BLaER1 (cell line): ENCODE measurements at regions not wholly inside any gene's neighbourhood (a gene's known extent, or its start where the extent isn't known, plus 50 kb on each side); places are given as distances from the start of the nearest gene placed in this dataset.

Experiments
- H3K27ac ChIP-seq: shearing (Covaris generic); formaldehyde crosslinking; 2 replicates; pipeline ENCODE4 v1.8.1; 2022
- H3K27me3 ChIP-seq: shearing (Covaris generic); formaldehyde crosslinking; 2 replicates; pipeline ENCODE4 v1.8.1; 2022
- H3K36me3 ChIP-seq: shearing (Covaris generic); formaldehyde crosslinking; 2 replicates; pipeline ENCODE4 v1.8.1; 2022
- H3K4me1 ChIP-seq: shearing (Covaris generic); formaldehyde crosslinking; 2 replicates; pipeline ENCODE4 v1.8.1; 2022
- H3K4me2 ChIP-seq: shearing (Covaris generic); formaldehyde crosslinking; 2 replicates; pipeline ENCODE4 v1.8.1; 2022
- H3K4me3 ChIP-seq: shearing (Covaris generic); formaldehyde crosslinking; 2 replicates; pipeline ENCODE4 v1.8.1; 2022
- H3K9ac ChIP-seq: shearing (Covaris generic); formaldehyde crosslinking; 2 replicates; pipeline ENCODE4 v1.8.1; 2022
- H3K9me3 ChIP-seq: shearing (Covaris generic); formaldehyde crosslinking; 2 replicates; pipeline ENCODE4 v1.8.1; 2022
- H4K20me1 ChIP-seq: shearing (Covaris generic); formaldehyde crosslinking; 2 replicates; pipeline ENCODE4 v1.8.1; 2022
- Cebpa-rat ChIP-seq: shearing (Covaris generic); IDR thresholded peaks from 2 replicates; pipeline ENCODE4 v1.8.1; 2022

DNA sequence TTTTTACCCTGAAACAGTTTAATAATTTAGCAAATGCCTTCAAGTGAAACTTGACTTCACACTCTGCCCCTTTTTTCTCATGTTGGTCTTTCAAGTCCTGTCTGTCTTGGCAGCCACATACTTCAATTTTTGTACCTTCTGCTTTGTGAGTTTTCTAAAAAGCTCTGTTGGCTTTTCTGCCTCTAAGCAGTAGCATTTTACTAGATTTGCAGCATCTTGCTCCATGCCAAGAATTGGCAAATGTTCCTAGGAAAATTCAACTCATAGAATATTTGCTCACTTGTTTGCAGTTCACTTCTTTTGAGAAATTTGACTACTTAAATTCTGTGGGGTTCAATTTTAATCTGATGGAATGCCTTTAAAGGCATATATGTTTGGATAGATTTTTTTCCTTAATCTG, 59.2 kb downstream of the FAM47A start:
- no peak overlapping the region for H3K9ac ChIP-seq
- no peaks in the 10 kb centered on the region for H3K9me3 ChIP-seq
- no peak overlapping the region for H3K4me2 ChIP-seq
- no peaks in the 10 kb centered on the region for H3K4me1 ChIP-seq
- H3K36me3 ChIP-seq = no peaks in the 10 kb centered on the region
- peaks cover 53% of the 10 kb centered on the region for H3K27me3 ChIP-seq
- H3K27ac ChIP-seq = no peak overlapping the region
- TF ChIP-seq Cebpa-rat = no peak
- H3K4me3 ChIP-seq = no peak overlapping the region
- H4K20me1 ChIP-seq = no peaks in the 10 kb centered on the region

DNA sequence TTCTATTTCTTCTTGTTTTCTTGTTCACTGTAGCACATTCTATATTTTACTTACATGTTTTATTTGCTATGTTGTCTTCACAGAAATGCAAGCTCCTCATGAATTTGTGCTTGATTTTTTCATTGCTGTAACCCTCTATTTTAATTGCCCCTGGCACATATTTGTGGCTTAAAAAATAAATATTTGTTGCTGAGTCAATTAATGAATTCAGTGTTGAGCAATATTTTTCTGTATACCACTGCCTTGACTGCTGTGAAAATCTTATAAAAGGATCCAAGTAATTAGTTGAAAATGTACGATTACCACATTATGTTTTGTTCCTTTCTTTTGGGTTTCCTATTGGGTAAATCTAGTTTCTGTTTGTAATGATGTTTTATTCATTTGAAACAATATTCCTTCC, 68.5 kb downstream of the FAM47A start:
- Histone ChIP-seq H4K20me1 (no peaks in the 10 kb centered on the region; the same call in 1 of the 2 replicates), H3K4me3 (no peak overlapping the region), H3K27ac (no peak overlapping the region), H3K36me3 (no peaks in the 10 kb centered on the region), H3K4me1 (no peaks in the 10 kb centered on the region), H3K9ac (no peak overlapping the region), H3K9me3 (no peaks in the 10 kb centered on the region), H3K27me3 (peaks cover 73% of the 10 kb centered on the region), H3K4me2 (no peak overlapping the region)
- no peak for TF ChIP-seq Cebpa-rat

DNA sequence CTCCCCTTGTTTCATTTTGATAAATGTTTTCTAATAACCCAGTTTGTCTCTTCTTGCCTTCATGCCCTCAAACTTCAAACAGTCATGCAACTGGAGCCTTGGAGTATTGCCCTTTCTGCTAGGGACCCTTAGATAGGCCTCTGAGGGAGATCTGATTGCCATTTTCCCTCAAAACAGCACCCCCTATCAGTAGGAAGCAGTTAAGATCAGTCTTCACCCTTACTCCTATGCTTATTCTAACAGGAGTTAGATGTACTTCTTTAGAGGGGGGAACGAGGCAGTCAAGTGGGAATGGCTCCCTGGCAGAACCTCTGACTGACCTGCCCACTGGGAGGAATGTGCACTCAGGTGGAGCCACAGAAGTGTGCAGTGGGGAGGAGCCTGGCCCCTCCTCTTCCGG, 74.1 kb downstream of the FAM47A start:
- no peaks in the 10 kb centered on the region for H3K9me3 ChIP-seq
- H3K4me3 ChIP-seq = no peak overlapping the region
- no peaks in the 10 kb centered on the region for H3K36me3 ChIP-seq
- no peak overlapping the region for H3K27ac ChIP-seq
- no peaks in the 10 kb centered on the region for H3K4me1 ChIP-seq
- H3K4me2 ChIP-seq = no peak overlapping the region
- H4K20me1 ChIP-seq = peaks cover 14% of the 10 kb centered on the region; the same call in 1 of the 2 replicates
- H3K27me3 ChIP-seq = peaks cover 90% of the 10 kb centered on the region
- no peak for TF ChIP-seq Cebpa-rat
- H3K9ac ChIP-seq = no peak overlapping the region

DNA sequence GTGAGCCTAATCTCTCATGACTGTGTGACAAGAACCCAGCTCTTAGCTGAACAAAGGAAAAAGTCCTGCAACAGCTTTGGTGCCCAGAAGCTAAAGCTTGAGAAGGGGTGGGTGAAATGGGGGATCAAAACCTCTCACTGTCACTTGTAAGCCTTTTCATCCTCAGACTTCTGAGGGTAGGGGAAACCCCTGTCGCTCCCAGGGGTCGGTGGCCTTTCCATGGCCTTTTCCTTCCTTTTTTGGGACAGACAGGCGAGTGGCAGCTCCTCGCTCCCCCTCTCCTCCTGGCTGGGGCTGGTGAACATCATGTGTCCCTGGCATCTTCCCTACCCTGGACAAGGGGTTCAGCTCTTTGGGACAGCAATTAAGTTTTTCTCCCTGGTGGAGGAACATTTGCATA, 78.2 kb downstream of the FAM47A start:
- H3K4me2 ChIP-seq = no peak overlapping the region
- TF ChIP-seq Cebpa-rat = no peak

More for the DNA sequence above, 78.2 kb downstream of the FAM47A start:
- Histone ChIP-seq H3K4me1 (no peaks in the 10 kb centered on the region), H4K20me1 (peaks cover 14% of the 10 kb centered on the region; the same call in 1 of the 2 replicates), H3K4me3 (no peak overlapping the region), H3K9me3 (no peaks in the 10 kb centered on the region), H3K36me3 (no peaks in the 10 kb centered on the region), H3K27ac (no peak overlapping the region), H3K27me3 (peaks cover 77% of the 10 kb centered on the region), H3K9ac (no peak overlapping the region)
